Uterus (tissue), 2 donors: ENCODE measurements at regions not wholly inside any gene's neighbourhood (a gene's known extent, or its start where the extent isn't known, plus 50 kb on each side); places are given as distances from the start of the nearest gene placed in this dataset.
"Not testable (repeated sequence)": the region's sequence is repeated elsewhere in the genome, so short reads cannot be mapped to it uniquely, and the experiment has no call there.

Experiments
- CTCF ChIP-seq, 4 experiments: fragments of 200-600 bp in 2 of 4; fragments of 450-650 bp in 2 of 4; sonication (generic) in 2 of 4; IDR thresholded peaks; one replicate each; pipeline ENCODE4 v1.5.1; 2016 to 2019; ENCODE audit warnings: antibody characterized with exemption in 4 of 4, mild to moderate bottlenecking in 2 of 4, moderate library complexity in 1 of 4
- POLR2A ChIP-seq, 2 donors: fragments of 450-650 bp; IDR thresholded peaks; one replicate each; pipeline ENCODE4 v1.6.1; 2016; ENCODE audit warnings: antibody characterized with exemption in 2 of 2, mild to moderate bottlenecking in 1 of 2, moderate library complexity in 1 of 2

GRCh38 chr6:57998858-57999619, 681.6 kb downstream of the PRIM2 start:
- TF ChIP-seq POLR2A, CTCF (IDR thresholded peaks at IDR 0.05): not testable (repeated sequence)
